GM12892 (cell line): ENCODE measurements at regions not wholly inside any gene's neighbourhood (a gene's known extent, or its start where the extent isn't known, plus 50 kb on each side); places are given as distances from the start of the nearest gene placed in this dataset.

Experiments used
- POLR2A ChIP-seq: IDR thresholded peaks from 2 replicates; pipeline ENCODE4 v1.6.1; 2011; ENCODE audit warnings: low read depth, low read length, control low read depth
- POLR2AphosphoS5 ChIP-seq: IDR thresholded peaks from 2 replicates; pipeline ENCODE4 v1.6.1; 2011; ENCODE audit warnings: low read depth, low read length, control low read depth
- TAF1 ChIP-seq: IDR thresholded peaks from 2 replicates; pipeline ENCODE4 v1.6.1; 2011; ENCODE audit warnings: low read depth, mild to moderate bottlenecking, control low read depth, low read length, borderline replicate concordance

DNA sequence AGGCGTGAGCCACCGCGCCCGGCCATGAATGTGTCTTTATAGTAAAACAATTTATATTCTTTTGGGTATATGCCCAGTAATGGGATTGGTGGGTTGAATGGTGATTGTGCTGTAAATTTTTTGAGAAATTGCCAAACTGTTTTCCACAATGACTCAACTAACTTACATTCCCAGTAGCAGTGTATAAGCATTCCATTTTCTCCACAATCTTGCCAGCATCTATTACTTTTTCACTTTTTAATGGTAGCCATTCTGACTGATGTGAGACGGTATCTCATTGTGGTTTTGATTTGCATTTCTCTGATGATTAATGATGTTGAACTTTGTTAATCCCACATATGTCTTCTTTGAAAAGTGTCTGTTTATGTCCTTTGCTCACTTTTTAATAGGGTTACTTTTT is 1187.9 kb downstream of the XPNPEP1 start:
- no peak for TF ChIP-seq POLR2A
- no peak for TF ChIP-seq TAF1
- no peak for TF ChIP-seq POLR2AphosphoS5
